NCI-H526 treated with DMSO at 0.1 percent for 48 hours (cell line): ENCODE measurements at regions not wholly inside any gene's neighbourhood (a gene's known extent, or its start where the extent isn't known, plus 50 kb on each side); places are given as distances from the start of the nearest gene placed in this dataset.
"Not testable (repeated sequence)": the region's sequence is repeated elsewhere in the genome, so short reads cannot be mapped to it uniquely, and the experiment has no call there.

ENCODE experiments used
- DNase-seq: peaks from one replicate; lab custom pipeline; 2025; lab: John Stamatoyannopoulos, UW

DNA sequence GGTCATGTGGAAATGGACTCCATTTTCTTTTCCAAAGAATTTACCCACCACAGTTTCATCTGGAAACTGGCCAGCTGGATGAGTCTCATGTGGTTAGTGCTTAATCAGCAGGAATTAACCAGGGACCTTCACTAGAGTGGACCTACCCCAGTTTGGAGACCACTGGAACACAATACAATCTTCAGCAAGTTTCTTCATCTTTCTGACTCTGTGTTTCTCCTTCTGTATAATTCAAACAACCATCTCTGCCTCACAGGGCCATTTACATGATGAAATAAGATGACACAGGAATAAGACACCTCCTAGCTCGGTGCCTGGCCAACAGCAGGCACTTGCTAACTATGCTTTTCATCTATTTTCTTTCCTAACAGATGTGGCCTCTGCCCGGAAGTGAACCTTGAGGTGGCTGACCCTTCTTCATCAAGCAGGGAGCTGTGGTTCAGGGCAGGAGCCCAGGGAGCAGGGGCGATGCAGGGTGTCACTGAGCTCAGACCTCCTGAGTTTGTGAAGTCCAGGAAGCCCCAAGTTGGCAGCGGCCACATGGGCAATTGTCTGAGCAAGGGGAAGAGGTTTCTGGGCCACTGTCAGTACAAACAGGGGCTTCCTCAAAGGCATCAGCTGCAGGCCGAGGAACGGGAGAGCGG lies 98.8 kb downstream of the SOD2 start:
- DNase-seq = no peak

DNA sequence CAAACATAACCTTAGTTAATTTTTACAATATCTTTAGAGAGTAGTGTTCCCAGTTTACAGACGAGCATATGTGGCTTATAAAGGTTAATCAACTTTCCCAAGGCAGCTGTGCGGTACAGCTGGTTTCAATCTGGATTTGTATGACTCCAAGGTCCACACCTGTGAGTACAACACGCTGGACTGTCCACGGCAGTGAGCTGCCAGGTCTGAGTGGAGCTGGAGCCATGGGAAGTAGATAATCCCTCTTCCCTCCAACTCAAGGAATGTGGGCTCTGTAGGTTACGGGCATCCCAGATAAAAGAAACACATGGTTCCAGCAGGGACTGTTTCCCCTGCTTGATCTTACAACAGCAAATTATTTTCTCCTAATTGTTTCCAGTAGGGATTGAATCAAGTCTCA lies 102.2 kb downstream of the SOD2 start:
- DNase-seq = no peak

DNA sequence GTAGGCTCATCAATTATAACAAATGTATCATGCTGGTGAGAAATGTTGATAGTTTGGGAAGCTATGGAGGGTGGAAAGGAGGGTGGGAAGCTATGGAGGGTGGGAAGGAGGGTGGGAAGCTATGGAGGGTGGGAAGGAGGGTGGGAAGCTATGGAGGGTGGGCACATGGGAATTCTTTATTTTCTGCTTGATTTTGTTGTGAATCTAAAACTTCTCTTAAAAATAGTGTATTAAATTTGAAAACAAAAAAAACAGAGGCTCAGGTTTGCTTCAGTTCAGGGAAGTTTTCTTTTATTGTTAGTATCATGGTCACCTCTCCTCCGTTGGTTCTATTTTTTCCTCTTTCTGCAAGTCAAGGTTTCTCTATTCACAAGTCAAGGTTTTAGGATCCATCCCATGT lies 106.4 kb downstream of the SOD2 start:
- no peak for DNase-seq

DNA sequence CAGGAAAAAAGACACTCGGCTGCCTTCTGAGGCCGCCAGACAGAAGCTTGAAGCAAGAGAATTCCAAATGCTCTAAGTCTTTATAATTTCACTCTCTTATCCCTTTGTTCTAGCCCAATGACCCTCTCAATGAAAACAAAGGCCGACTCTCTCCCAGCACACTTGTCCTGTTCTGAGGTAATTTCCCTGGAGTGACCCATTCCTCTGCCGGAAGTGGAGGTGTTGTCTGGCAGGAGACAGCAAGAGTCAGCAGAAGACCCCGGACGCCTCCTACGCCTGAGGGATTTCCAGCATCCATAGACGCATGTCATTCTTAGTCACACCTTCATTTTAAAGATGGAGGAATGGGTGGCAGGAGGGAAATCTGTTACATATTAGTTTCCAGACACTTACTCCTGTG lies 110.3 kb downstream of the SOD2 start:
- no peak for DNase-seq

DNA sequence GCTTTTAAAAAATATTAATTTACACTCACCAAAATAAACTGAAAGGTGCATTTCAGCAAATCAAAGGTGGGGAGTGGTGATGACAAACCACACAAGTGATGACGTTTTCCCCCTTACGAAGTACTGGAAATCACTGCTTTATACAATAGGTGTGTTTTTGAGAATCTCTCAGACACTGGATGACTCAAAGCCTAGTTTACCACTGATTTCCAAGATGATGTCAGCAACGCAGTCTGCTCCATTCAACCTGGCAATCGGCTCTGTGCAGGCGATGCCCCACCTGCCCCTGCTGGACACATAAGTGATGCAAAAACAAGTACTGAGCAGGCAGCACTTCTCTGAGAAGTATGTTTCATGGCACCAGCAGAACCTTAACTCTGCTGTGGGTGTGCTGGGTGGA lies 114.4 kb downstream of the SOD2 start:
- DNase-seq = no peak

DNA sequence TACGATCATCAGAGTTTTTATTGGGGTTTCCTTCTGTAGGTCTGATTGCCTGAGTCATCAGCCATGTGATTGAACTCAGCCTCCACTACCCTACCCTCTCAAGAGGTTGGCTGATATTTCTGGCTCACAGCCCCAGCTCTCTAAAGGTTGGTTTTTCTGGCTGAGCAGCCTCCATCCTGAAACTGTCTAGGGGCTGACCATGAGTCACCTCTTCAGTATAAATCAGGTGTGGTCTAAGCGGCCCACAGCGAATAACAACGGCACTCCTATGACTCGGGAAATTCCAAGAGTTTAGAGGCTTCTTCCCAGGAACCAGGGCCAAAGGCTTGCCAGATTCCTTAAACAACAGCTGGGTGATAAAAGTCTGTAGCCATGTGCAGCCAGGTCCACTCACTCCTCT lies 115.5 kb downstream of the SOD2 start:
- no peak for DNase-seq

DNA sequence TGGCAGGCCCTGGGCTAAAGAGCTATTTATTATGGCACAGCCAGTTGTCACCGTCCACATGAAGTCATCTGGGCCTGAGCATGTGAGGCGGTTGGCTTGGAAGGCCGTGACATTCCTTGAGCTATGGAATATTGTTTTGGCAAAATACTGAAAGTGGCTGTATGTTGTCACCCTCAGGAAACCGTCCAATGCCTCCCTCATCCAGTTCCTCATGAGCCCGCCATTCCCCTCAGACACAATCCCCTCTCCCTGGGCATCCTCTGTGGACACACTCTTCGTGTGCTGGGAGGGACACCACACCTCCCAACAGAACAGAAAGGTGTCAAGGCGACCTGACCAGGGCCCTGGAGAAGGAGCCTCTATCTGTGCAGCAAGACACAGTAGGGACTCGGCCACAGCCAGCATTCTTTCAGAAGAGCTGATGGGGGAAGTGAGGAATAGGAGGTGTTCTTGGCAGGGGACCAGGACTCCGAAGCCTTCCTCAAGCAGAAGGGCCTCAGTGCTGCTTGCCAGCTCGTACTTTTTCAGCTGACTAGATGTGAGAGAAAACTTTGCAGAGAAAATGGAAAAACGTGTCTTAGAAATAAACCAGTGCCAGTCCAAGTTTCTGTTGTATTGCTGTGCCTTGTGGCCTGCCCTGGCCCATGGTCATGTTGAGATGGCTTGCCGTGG lies 120.5 kb downstream of the SOD2 start:
- DNase-seq = no peak

DNA sequence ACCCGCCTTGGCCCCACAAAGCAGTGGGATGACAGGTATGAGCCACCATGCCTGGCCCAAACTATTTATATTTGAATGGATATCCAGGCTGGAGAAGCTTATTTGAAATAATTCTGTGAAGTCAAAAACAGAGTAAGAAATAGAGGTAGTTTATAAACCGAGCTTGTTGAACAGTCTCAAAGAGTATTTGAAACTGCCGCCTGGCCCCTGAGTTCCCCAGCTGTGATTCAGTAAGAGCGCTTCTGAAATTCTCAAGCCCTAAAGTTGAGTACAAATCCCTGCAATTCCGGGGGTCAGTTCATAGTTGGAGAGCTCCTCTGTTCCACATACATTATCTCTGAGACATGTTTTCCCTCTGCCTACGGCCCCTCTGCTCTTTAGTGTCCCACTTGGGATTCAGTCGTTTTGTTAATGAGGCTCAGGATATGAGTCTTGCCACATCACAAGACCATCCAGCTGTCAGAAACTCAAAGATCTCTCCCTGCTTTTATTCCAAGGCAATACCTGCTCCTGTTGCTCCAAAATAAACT lies 127.8 kb downstream of the SOD2 start:
- DNase-seq = no peak

DNA sequence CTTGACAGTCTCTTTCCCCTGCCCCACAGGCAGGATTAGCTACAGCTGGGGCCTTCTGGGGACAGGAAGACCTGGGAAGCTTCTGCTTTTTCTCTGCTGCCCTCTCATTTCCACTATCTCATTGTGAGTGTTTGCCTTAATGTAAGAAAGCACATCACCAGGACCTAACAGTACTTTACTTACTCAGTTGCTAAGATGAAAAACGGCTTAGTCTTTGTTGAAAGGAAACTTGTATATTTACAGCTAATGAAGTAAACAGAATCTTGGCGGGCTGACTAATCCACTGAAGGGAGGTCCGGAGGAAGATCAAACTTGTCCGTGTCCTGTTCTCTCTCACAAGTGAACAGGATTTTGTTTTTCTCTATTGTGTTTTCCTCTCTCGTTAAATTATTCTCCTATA lies 128.6 kb downstream of the SOD2 start:
- DNase-seq = no peak

DNA sequence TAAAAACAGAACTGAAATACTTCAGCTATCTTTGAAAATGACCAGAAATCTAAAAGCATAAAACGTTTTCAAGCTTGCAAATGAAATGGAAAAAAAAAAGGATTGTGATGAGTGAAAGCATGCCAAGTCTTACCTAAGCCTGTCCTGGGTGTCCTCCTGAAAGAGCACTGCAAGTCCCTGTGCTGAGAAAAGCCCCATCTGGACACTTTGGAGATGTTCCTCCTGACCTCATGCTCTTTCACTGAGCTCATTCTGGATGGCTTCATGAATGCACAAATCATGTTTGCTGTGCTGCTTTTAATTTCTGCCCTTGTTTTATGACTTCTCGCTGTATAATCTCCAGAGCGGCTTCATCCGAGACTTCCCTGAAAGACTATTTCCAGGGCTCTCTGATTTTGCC lies 136.0 kb downstream of the SOD2 start:
- DNase-seq = no peak

DNA sequence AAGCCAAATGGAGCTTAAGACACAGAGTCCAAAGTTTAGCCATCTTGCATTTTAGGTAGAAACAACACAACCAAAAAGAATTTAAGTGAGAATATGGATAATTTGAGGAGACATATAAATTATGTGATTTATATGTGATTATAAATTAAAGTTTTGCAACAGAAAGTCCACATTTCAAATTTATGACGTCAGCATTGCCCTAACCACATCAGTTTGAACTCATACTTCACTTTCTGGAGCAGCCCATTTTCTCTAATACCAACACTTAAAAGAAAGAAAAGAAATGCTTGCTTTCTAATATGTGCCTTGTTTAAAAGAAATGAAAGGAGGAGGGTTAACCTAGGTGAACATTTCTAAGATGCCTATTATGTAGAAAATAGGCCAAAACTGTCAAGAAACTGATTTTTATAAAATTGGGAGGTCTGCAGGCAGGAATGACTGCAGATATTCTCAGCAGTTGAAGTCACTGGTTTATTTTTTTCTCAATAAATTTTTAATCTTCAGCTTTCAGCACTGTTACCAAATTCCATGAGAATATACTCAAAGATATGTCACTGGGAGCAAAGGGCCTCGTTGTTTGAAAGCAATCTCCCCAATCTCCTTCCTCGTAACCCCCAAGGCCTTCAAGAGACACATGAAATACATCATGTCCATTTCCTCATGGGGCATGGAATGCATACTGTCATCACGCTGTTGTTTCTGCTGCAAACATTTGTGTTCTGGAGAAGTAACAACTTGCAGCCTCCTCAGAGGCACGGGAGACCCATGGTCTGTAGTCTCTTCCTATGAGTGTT lies 137.8 kb downstream of the SOD2 start:
- DNase-seq = no peak

DNA sequence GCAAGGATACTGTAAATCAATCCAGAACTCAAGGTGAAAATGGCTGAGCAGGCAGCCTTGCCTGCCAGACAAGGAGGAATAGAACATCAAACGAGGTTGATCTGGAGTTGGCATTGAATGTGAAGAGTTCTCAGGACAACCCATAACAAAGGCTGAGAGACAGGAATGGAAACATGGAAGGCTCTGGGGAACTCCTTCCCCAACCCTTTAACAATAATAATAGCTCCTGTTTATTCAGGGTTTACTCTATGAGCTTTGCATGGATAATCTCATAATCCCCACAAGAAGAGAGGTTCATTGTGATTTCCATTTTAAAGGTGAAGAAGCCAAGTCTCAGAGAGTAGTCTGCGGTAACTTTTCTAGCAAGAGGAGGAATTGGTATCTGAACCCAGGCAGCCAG lies 151.7 kb downstream of the SOD2 start:
- DNase-seq = no peak

DNA sequence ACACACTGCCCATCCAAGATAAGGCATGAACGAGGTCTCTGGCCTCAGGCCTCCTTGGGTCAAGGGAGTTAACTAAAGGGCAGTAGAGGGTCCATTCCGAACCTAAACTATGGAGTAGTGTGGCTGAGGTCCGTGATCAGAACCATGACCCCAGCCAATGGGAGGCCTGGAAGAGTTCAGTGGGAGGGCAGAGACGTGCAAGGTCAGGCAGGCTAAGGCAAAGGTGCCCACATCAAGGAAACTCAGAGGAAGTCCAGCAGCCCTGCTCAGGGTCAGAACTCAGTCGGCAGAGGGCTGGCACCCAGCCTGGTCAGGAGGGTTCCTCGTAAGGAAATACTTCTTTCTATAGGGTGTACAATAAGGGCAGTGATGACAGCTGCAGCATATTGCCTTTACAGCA lies 152.2 kb downstream of the SOD2 start:
- no peak for DNase-seq

DNA sequence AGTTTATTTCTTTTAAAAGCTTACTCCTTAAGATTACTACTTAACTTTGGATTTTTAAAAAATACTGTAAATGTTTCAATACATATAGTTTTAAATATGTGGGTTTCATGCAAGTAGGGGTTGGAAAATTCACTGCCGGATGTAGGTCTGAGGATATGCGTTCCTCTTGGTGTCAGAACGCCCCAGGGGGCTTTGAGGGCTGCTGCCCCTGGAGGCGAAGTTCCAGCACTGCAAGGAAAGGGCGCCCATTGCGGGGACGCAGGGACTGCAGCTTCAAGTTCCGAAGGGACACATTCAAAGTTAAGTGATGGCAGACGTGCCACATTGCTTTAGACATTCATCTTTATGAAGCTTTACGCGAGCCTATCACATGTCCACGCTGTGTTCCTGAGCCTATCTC lies 152.9 kb downstream of the SOD2 start:
- no peak for DNase-seq

DNA sequence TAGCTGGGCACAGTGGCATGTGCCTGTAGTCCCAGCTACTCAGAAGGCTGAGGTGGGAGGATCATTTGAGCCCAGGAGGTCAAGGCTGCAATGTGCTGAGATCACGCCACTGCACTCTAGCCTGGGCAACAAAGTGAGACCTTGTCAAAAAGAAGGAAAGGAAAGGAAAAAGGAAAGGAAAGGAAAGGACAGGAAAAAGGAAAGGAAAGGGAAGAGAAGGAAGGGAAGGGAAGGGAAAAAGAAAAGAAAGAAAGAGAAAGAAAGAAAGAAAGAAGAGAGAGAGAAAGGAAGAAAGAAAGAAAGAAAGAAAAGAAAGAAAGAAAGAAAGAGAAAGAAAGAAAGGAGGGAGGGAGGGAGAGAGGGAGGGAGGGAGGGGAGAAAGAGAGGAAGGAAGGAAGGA lies 155.0 kb downstream of the SOD2 start:
- not testable (repeated sequence) for DNase-seq

DNA sequence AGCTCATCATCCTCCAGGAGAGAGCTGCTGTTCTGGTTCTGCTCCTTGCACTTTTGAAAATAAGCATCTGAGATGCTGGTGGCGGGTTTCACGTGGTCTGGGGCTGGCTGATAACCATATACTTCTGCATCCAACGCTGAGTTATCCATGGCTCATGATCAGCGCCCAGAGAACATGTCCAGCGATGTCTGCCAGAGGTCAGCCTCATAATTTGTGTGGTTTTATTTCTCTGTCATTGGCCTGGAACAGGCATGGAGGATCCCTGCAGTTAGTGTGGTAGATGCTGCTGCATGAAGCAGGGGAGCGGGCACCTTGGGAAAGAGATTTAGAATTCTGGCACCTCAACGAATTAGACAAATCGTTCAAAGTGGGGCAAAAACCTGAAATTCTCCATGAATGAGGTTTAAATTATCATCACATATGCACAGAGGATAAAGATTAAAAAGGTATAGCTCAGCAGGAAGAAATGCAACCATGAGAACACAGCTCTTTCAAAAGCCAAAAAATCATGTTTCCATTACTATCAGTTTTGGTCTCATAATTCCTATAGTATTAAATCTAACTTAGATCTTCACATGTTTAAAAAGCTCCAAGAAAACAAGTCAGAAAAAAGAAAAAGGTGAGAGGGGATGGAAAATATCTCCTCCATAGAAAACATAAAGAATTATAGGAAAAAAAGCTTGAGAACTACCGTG lies 157.2 kb downstream of the SOD2 start:
- DNase-seq = no peak

DNA sequence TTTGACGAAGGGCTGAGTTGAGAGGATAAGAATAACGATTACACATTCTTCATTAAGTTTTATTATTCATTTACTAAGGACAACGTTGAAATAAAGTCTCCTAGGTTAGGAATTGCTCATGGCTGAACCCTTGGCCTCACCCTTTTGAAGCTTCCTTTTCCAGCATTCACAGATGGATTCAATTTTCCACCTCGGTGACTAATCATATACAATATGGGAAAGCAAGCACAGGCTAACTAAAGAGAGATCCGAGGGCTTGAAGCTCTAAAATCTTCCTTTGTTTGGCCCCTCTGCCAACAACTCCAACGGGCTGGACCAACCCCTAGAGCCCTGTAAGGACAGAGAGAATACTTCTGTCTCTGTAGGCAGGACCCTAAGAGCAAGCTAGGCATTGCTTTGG lies 159.5 kb downstream of the SOD2 start:
- DNase-seq = no peak

DNA sequence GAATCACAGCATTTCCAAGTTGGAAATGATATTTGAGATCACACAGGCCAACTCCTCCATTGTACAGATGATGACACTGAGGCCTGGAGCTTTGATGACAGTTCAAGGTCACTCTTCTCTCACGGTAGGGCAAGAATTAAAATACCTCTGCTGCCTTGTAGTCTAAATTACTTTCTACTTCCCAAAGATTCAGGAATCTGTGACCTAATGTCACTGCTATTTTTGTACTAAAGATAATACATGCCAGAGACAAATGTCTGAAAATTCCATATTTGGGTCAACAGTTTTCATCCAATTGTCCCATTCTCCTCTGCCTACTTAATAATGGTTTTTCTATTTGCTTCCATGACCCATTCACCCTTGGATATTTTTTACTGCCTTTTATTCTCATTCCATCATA lies 160.0 kb downstream of the SOD2 start:
- DNase-seq = no peak

DNA sequence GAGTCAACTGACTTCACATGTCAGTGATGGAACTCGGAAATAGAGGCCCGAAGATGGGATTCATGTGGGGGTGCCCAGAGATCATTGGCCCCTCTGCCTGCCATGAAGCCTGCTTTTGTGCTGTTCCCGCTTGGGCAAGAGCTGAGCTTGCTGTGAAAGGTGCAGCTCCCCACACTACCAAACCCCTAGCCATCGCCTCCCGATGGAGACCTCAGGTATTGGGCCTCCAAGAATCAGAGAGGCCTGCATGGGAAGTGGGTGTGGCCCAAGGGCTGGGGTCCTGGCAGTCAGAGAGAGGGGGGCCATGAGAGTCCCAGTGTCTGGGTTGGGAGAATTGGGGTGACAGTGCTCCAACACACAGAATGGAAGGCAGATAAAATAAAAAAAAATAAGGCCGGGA lies 160.9 kb downstream of the SOD2 start:
- no peak for DNase-seq

DNA sequence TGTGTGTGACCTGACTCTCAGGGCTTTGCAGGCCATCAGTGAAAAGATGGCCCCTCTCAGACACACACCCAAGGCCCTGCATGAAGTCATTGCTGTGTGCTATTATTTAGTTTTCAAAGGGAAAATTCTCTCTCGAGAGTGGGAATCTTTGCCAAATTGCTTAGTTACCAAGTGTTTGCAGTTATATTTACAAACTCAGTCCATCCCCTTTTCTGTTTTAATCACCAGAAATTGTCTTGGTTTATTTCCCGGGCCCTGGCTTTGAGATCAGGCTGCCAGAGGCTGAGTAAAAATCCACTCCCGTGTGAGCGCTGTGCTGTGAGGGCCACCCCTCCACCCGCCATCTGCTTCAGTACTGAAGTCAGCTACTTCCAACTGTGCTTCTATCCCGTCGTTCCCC lies 163.1 kb downstream of the SOD2 start:
- no peak for DNase-seq

DNA sequence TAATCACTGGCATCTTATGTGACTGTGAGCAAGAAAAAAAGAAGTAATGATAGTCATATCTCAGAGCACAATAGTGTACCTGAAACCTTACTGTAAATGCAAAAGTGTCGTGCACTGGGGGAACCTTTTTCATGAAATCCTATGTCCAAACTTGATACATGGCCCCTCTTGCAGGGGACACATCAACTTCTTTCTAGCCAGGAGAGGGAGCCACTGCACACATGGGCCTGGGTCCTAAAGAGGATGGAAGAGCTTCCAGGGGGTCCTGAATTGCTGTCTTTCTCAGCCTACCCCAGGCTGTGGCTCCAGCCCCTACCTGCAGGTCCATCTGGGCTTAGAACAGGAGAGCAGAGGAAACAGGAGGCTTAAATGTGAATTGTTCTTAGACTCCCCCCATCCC lies 165.7 kb downstream of the SOD2 start:
- DNase-seq = no peak

DNA sequence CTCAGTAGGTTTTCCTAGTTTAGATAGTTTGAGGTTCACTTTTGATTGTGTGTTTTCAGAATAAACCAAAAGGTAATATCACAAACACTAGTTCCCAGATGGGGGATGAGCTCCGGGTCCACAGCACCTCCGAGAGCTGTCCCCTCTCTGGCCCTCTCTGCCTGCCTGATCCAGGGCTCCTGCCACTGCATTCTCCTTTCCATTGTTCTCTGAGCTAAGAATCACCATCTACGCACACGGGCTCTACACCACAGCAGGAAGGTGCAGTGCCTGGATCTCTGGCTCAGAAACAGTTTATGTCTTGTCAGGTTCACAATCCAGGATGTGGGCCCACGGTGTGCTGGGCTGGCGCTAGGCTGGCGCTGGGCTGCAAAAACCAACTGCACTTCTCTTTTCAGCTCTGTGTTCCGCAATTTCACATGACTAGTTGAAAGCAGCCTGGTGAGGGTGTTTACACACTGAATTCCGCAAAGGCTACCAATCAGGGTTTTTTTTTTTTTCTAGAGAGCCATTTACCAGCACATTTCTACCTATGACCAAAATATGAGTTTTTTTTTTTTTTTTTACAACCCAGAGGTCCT lies 167.5 kb downstream of the SOD2 start:
- DNase-seq = no peak
